HG02938 (cell line): ENCODE measurements at regions not wholly inside any gene's neighbourhood (a gene's known extent, or its start where the extent isn't known, plus 50 kb on each side); places are given as distances from the start of the nearest gene placed in this dataset.

Source experiments
- ATAC-seq: cut with Tn5 transposase; IDR thresholded peaks from one replicate; pipeline ENCODE4 v1.9.1; 2021; ENCODE audit warnings: mild to moderate bottlenecking, moderate library complexity; ENCODE audit not compliant: unreplicated experiment

GRCh38 chr1:219774386-219774785 is 154.0 kb downstream of the SLC30A10 start:
- no peak for ATAC-seq

DNA sequence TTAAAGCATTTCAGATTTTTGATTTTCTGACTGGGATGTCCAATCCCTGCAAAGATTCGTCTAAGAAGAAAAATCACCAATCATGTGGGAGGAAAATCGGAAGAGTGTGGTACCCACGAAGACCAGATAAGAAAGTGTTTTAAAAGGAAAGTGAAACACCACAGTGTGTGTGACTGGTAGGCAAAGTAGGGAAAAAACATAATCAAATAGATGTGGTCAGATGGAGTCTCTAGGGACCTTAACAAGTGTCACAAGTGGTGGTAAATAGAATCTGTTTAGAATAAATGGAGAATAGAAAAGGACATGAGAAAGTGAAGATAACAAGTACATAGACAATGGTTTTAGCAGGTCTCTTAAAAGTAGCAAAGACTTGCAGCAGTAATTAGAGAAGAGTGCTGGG is 154.6 kb downstream of the SLC30A10 start:
- peak; percentile 99 for ATAC-seq

DNA sequence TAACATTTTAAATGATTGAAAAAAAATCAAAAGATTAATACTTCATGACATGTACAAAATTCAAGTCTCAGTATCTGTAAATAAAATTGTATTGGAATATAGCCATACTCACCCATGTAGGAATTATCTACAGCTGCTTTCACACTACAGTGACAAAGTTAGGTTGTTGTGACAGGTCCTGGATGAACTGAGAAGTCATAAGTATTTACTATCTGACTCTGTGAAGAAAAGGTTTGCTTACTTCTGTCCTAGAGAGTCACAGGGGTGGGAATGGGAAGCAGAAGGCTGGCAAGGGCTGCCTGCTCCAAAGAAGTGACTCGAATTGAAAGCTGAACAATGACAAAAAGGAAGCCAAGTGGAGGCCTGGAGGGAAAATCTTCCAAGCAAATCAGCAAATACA is 155.2 kb downstream of the SLC30A10 start:
- ATAC-seq, result no peak

- ATAC-seq, result no peak
Measured at GRCh38 chr1:219772265-219773036, 155.9 kb downstream of the SLC30A10 start.

DNA sequence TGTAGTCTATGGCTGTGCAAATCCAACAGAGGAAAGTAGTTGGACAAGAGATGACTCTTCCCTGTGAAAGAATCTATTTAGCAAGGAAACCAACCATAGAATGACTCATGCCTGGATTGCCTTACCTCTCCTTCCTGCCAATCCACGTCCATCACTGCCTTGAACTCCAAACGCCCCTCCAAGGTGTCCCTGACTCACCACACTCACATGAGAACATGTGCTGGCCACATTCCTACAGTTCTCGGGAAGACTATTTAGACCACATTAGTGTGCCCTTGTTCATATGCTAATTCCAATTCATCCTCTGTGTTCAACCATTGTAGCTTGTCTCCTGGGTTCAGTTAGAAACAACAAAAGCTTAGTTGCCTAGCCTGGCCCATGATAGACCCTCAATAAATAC is 157.3 kb downstream of the SLC30A10 start:
- ATAC-seq, result no peak

GRCh38 chr1:219763321-219763720 is 150.4 kb upstream of the ZC3H11B start:
- no peak for ATAC-seq

- ATAC-seq, result no peak
Measured at GRCh38 chr1:219761208-219761860, 148.4 kb upstream of the ZC3H11B start.

GRCh38 chr1:219759095-219759494 is 146.2 kb upstream of the ZC3H11B start:
- ATAC-seq, result no peak

DNA sequence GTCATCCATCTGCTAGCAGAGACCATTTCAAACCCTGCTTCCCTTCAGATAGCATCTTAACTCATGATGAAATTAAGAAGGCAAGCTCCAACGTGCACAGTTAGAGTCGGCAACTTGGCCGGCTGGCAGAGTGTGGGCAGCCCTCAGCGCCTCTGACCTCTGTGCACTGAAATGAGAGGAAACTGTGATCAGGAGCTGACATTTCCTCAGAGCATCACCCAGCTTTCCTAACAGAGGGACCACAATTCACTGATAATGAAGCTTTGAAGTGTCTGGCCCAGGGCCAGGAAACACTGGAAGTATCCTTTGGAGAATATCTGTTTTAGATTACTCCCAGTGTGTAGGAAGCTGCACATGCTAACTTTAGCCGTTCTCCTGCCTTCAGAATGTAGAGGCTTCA is 145.0 kb upstream of the ZC3H11B start:
- ATAC-seq, result no peak

DNA sequence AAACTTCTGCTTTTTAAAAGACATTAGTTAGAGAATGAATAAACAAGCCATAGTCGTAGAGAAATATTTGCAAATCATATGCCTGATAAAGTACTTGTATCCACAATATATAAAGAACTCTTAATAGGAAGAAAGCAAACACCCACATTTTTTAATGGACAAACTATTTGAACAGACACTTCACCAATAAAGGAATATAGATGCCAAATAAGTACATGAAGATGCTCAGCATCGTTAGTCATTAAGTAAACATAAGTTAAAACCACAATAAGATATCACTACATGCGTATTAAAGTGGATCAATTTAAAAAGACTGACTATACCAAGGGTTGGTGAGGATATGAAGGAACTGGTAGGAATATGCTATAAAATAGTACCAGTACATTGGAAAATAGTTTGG is 142.3 kb upstream of the ZC3H11B start:
- no peak for ATAC-seq

- no peak for ATAC-seq
Measured at GRCh38 chr1:219754767-219755166, 141.9 kb upstream of the ZC3H11B start.

DNA sequence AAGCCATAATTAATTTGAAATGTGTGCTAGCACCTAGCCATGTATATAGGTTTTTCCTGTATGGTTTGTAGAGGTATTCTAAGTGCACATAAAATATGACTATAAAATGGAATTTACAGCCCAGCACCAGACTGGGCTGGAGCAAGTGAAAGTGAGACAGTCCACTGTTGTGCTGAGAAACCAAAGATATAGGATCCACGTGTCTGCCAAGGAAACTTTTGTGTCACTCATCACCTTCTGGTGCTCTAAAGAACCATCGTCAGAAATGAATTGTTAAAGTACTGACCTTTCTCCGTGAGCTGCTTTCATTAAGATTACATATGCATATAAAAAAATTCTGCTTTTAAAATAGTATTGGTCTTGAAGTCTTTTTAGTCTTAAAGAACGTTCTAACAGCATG is 141.0 kb upstream of the ZC3H11B start:
- ATAC-seq, result no peak

DNA sequence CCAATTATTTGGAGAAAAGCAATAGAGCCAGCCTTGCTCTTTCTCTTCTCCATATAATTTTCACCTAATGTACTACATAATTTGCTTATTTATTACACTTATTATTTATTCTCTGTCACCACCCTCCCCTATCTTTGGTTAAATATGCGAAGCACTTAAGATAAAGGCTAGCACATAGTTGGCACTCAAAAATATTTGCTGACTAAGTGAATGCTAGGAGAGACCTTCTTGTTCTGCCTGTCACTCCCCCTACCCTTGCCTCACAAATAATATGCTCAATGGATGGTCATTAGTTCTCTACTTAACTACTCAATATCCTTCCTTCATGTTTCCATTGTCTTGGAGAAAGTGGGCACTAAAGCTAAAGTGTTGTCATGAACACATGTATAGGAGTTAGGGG is 139.7 kb upstream of the ZC3H11B start:
- no peak for ATAC-seq

- no peak for ATAC-seq
Measured at GRCh38 chr1:219751870-219752507, 139.1 kb upstream of the ZC3H11B start.

GRCh38 chr1:219749370-219749769 is 136.5 kb upstream of the ZC3H11B start:
- no peak for ATAC-seq

GRCh38 chr1:219746141-219746540 is 133.2 kb upstream of the ZC3H11B start:
- ATAC-seq, result no peak

DNA sequence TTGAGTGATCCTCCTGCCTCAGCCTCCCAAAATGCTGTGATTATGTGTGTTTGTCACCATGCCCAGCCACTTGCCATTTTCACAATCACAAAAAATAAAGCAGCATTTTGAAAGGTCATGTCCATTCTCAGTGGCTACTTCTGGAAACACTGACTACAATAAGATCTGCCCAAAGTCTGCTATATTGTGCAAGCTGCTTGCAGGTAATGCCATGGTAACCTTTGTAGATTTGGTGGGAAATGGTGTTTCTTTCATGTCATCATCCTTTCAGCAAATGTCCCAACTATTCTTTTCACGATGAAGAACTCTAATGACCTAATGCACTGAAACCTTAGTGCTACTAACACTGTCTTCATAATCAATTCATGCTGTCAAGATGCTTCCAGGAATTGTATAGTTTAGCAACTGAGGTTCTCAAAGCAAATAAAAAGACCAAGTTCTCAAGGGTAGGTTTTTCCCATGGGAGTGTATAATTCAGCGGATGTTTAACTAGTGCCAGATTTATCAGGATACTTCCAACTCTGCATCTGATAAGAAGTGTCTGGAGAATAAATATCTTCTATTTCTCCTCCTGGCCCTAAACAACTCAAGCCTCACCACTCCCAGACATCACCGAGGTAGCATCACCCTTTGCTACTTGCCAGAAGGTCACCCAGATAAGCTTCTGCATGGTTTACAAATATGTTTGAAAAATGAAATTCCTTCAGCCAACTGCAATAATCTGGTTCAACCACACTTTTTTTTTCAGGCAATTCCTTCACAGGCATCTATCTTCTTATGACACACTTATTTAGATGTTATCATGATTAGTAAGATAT is 132.0 kb upstream of the ZC3H11B start:
- ATAC-seq, result no peak

DNA sequence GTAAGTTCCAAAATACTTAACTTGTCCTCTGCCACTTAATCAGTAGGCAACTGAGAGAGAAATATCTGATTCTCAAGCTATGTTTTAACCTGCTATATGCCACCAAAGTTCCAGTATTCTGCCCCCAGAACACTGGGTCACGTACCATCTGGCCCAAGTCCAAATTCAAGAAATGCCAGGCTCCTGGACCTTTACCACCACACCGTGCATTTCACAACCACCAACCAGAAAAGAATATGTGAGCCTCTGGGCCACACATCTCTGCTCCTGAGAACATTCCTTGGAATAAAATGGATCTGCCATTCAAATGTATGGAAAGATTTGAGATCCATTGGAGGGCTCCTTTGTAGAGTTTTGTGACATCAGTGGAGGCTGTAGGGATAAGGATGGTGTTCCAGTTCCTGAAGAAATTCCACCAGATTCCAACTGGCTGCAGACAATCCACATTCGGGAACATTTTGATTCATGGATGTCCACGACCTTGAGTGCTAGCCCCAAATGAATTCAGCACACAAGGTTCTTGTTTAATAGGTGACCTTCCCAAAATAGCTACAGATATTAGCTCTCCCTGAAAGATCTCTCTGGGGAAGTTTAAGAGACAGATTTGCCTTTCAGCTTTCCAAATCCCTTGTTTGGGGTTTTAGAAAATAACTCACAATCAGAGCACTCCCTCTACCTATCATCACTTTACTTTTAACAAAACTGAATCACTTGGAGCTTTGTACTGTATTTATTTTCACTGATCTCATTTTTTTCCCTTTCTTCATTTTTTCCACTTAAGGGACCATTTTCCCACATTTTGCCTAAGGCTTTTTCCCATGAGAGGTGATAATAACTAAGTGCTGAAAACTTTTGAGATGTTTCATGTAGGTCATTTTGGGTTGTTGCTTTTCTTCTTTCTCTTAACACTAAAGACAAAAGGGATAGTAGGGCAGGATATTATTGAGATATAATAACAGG is 128.4 kb upstream of the ZC3H11B start:
- no peak for ATAC-seq

GRCh38 chr1:219733511-219734174 is 120.7 kb upstream of the ZC3H11B start:
- ATAC-seq, result no peak
